ENCODE measurements at regions not wholly inside any gene's neighbourhood (a gene's known extent, or its start where the extent isn't known, plus 50 kb on each side); places are given as distances from the start of the nearest gene placed in this dataset.

DNA sequence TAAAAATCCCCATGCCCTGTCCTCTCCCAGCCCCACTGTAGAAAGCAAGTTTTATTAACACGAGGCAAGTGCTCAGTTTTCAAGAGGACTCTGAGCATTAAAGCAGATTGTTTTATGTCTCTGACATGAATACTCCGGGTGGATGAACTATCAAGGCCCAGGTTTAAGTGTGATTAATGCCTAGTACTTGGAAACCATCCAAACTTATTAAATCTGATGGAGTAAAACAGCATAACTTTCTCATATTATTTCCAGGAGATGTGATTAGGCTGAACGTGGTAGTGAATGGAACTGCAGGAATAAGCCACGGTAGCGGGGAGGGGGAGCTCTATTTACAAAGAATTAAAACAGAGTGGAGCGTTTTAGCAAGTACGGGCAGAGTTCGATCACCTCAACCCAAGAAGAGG, 144.2 kb upstream of the RNF32 start:
- TF ChIP-seq, protein P1, sequence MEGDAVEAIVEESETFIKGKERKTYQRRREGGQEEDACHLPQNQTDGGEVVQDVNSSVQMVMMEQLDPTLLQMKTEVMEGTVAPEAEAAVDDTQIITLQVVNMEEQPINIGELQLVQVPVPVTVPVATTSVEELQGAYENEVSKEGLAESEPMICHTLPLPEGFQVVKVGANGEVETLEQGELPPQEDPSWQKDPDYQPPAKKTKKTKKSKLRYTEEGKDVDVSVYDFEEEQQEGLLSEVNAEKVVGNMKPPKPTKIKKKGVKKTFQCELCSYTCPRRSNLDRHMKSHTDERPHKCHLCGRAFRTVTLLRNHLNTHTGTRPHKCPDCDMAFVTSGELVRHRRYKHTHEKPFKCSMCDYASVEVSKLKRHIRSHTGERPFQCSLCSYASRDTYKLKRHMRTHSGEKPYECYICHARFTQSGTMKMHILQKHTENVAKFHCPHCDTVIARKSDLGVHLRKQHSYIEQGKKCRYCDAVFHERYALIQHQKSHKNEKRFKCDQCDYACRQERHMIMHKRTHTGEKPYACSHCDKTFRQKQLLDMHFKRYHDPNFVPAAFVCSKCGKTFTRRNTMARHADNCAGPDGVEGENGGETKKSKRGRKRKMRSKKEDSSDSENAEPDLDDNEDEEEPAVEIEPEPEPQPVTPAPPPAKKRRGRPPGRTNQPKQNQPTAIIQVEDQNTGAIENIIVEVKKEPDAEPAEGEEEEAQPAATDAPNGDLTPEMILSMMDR (conservative IDR thresholded peaks at IDR 0.05; ENCODE audit: low read depth in 2 of 2) = no peak
- TF ChIP-seq, protein P2, sequence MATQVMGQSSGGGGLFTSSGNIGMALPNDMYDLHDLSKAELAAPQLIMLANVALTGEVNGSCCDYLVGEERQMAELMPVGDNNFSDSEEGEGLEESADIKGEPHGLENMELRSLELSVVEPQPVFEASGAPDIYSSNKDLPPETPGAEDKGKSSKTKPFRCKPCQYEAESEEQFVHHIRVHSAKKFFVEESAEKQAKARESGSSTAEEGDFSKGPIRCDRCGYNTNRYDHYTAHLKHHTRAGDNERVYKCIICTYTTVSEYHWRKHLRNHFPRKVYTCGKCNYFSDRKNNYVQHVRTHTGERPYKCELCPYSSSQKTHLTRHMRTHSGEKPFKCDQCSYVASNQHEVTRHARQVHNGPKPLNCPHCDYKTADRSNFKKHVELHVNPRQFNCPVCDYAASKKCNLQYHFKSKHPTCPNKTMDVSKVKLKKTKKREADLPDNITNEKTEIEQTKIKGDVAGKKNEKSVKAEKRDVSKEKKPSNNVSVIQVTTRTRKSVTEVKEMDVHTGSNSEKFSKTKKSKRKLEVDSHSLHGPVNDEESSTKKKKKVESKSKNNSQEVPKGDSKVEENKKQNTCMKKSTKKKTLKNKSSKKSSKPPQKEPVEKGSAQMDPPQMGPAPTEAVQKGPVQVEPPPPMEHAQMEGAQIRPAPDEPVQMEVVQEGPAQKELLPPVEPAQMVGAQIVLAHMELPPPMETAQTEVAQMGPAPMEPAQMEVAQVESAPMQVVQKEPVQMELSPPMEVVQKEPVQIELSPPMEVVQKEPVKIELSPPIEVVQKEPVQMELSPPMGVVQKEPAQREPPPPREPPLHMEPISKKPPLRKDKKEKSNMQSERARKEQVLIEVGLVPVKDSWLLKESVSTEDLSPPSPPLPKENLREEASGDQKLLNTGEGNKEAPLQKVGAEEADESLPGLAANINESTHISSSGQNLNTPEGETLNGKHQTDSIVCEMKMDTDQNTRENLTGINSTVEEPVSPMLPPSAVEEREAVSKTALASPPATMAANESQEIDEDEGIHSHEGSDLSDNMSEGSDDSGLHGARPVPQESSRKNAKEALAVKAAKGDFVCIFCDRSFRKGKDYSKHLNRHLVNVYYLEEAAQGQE (IDR thresholded peaks at IDR 0.05; ENCODE audit: unreplicated experiment) = no peak
- TF ChIP-seq EZH2 (IDR thresholded peaks at IDR 0.05; ENCODE audit: low read depth, unreplicated experiment) = no peak
- TF ChIP-seq POLR2AphosphoS5 (IDR thresholded peaks at IDR 0.05; ENCODE audit: low read depth) = no peak
- TF ChIP-seq CREB1 (CRISPR knock-in tag; IDR thresholded peaks at IDR 0.05; ENCODE audit: low read depth) = no peak
- TF ChIP-seq JUNB (IDR thresholded peaks at IDR 0.05; ENCODE audit: unreplicated experiment) = no peak
- no peak for TF ChIP-seq NANOG (IDR thresholded peaks at IDR 0.05; ENCODE audit: borderline replicate concordance)
- TF ChIP-seq EZH2phosphoT487 (IDR thresholded peaks at IDR 0.05; ENCODE audit: unreplicated experiment) = no peak

All from GM23338 (cell line).